GM18517 (cell line): ENCODE measurements at regions not wholly inside any gene's neighbourhood (a gene's known extent, or its start where the extent isn't known, plus 50 kb on each side); places are given as distances from the start of the nearest gene placed in this dataset.

ENCODE experiments used
- ATAC-seq: cut with Tn5 transposase; IDR thresholded peaks from one replicate; pipeline ENCODE4 v1.9.1; 2021; ENCODE audit warnings: mild to moderate bottlenecking, moderate library complexity; ENCODE audit not compliant: unreplicated experiment

GRCh38 chr10:78817361-78817760, 251.4 kb upstream of the ZMIZ1 start:
- ATAC-seq, result no peak

GRCh38 chr10:78817804-78818203, 251.0 kb upstream of the ZMIZ1 start:
- ATAC-seq, result no peak

GRCh38 chr10:78819361-78820006, 249.3 kb upstream of the ZMIZ1 start:
- ATAC-seq, result no peak

- ATAC-seq, result no peak
Observed at GRCh38 chr10:78820007-78820362, 248.8 kb upstream of the ZMIZ1 start.

GRCh38 chr10:78821052-78821451, 247.7 kb upstream of the ZMIZ1 start:
- no peak for ATAC-seq

GRCh38 chr10:78828647-78829539, 239.9 kb upstream of the ZMIZ1 start:
- ATAC-seq, result no peak

- ATAC-seq, result no peak
Observed at GRCh38 chr10:78829565-78829964, 239.2 kb upstream of the ZMIZ1 start.

- ATAC-seq, result no peak
Observed at GRCh38 chr10:78830062-78830975, 238.4 kb upstream of the ZMIZ1 start.

GRCh38 chr10:78830976-78831375, 237.8 kb upstream of the ZMIZ1 start:
- no peak for ATAC-seq

- no peak for ATAC-seq
Observed at GRCh38 chr10:78831461-78831860, 237.3 kb upstream of the ZMIZ1 start.

- no peak for ATAC-seq
Observed at GRCh38 chr10:78832281-78832680, 236.5 kb upstream of the ZMIZ1 start.

- ATAC-seq, result no peak
Observed at GRCh38 chr10:78838141-78838657, 230.6 kb upstream of the ZMIZ1 start.

GRCh38 chr10:78843495-78843894, 225.3 kb upstream of the ZMIZ1 start:
- no peak for ATAC-seq

GRCh38 chr10:78844960-78845607, 223.7 kb upstream of the ZMIZ1 start:
- no peak for ATAC-seq

GRCh38 chr10:78846071-78846470, 222.7 kb upstream of the ZMIZ1 start:
- ATAC-seq, result no peak

- no peak for ATAC-seq
Observed at GRCh38 chr10:78846760-78847159, 222.0 kb upstream of the ZMIZ1 start.

- no peak for ATAC-seq
Observed at GRCh38 chr10:78847485-78847884, 221.3 kb upstream of the ZMIZ1 start.

- no peak for ATAC-seq
Observed at GRCh38 chr10:78849115-78849514, 219.7 kb upstream of the ZMIZ1 start.

GRCh38 chr10:78849731-78850130, 219.0 kb upstream of the ZMIZ1 start:
- ATAC-seq, result no peak

- no peak for ATAC-seq
Observed at GRCh38 chr10:78850644-78851435, 217.9 kb upstream of the ZMIZ1 start.
